GM20000 (cell line): ENCODE measurements at regions not wholly inside any gene's neighbourhood (a gene's known extent, or its start where the extent isn't known, plus 50 kb on each side); places are given as distances from the start of the nearest gene placed in this dataset.

Experiments used
- DNase-seq: peaks from one replicate; pipeline ENCODE4 v3.0.0; 2012; ENCODE audit warnings: low spot score
- TF ChIP-seq, protein P1 (sequence below): IDR thresholded peaks from 2 replicates; pipeline ENCODE4 v1.5.1; 2012; ENCODE audit warnings: mild to moderate bottlenecking, control low read depth; ENCODE audit errors: extremely low read depth, missing control alignments

GRCh38 chr7:9017286-9017685, 583.9 kb downstream of the NXPH1 start:
- TF ChIP-seq, protein P1, sequence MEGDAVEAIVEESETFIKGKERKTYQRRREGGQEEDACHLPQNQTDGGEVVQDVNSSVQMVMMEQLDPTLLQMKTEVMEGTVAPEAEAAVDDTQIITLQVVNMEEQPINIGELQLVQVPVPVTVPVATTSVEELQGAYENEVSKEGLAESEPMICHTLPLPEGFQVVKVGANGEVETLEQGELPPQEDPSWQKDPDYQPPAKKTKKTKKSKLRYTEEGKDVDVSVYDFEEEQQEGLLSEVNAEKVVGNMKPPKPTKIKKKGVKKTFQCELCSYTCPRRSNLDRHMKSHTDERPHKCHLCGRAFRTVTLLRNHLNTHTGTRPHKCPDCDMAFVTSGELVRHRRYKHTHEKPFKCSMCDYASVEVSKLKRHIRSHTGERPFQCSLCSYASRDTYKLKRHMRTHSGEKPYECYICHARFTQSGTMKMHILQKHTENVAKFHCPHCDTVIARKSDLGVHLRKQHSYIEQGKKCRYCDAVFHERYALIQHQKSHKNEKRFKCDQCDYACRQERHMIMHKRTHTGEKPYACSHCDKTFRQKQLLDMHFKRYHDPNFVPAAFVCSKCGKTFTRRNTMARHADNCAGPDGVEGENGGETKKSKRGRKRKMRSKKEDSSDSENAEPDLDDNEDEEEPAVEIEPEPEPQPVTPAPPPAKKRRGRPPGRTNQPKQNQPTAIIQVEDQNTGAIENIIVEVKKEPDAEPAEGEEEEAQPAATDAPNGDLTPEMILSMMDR, result no peak
- no peak for DNase-seq

- DNase-seq, result no peak
- TF ChIP-seq, protein P1, result no peak
Observed at GRCh38 chr7:9022456-9022855, 589.0 kb downstream of the NXPH1 start.

- TF ChIP-seq, protein P1, result no peak
- no peak for DNase-seq
Observed at GRCh38 chr7:9023675-9024294, 590.4 kb downstream of the NXPH1 start.

- TF ChIP-seq, protein P1, result no peak
- no peak for DNase-seq
Observed at GRCh38 chr7:9026121-9026520, 592.7 kb downstream of the NXPH1 start.

DNA sequence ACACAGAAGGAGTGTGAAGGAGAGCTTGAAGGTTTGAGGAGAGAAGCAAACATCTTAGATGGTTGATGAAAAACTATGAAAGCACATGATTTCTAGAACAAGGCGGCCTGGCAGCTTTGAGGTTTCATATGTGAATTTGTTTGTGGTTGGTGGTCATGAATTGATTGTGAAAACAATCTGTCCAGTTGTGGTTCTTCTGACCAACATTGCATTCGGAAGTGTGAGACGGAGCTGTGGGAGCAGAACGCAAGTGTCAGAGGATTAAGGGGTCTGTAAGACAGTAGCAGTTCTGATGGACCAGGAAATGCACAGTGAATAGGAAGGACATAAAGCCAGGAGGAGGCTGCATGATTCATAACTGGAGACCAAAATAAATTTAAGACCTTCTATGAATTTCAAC, 594.6 kb downstream of the NXPH1 start:
- no peak for DNase-seq
- TF ChIP-seq, protein P1, result no peak

GRCh38 chr7:9029681-9030530, 596.5 kb downstream of the NXPH1 start:
- DNase-seq, result no peak
- TF ChIP-seq, protein P1, result no peak

- DNase-seq, result no peak
- TF ChIP-seq, protein P1, result no peak
Observed at GRCh38 chr7:9030976-9031375, 597.6 kb downstream of the NXPH1 start.
